HL-60 (cell line): ENCODE measurements at regions not wholly inside any gene's neighbourhood (a gene's known extent, or its start where the extent isn't known, plus 50 kb on each side); places are given as distances from the start of the nearest gene placed in this dataset.
"Not testable (repeated sequence)": the region's sequence is repeated elsewhere in the genome, so short reads cannot be mapped to it uniquely, and the experiment has no call there.

Experiments used
- CTCF ChIP-seq: IDR thresholded peaks from one replicate; pipeline ENCODE4 v1.5.1; 2011; ENCODE audit warnings: low read length, control low read depth, inconsistent platforms; ENCODE audit not compliant: insufficient read depth
- POLR2AphosphoS5 ChIP-seq: IDR thresholded peaks from 2 replicates; pipeline ENCODE4 v1.6.1; 2012; ENCODE audit warnings: low read depth
- REST ChIP-seq: IDR thresholded peaks from 2 replicates; pipeline ENCODE4 v1.6.1; 2012; ENCODE audit warnings: low read depth; ENCODE audit not compliant: insufficient replicate concordance

GRCh38 chr7:19882893-19883292 lies 109.5 kb upstream of the TMEM196 start:
- not testable (repeated sequence) for TF ChIP-seq CTCF, POLR2AphosphoS5, REST
